CD4-positive, alpha-beta T cell treated with Interleukin-15 for 1 hour (primary cell): ENCODE measurements at regions not wholly inside any gene's neighbourhood (a gene's known extent, or its start where the extent isn't known, plus 50 kb on each side); places are given as distances from the start of the nearest gene placed in this dataset.
"Not testable (repeated sequence)": the region's sequence is repeated elsewhere in the genome, so short reads cannot be mapped to it uniquely, and the experiment has no call there.

Experiments used
- DNase-seq: peaks from one replicate; pipeline ENCODE4 v3.0.0-alpha.2; 2020

DNA sequence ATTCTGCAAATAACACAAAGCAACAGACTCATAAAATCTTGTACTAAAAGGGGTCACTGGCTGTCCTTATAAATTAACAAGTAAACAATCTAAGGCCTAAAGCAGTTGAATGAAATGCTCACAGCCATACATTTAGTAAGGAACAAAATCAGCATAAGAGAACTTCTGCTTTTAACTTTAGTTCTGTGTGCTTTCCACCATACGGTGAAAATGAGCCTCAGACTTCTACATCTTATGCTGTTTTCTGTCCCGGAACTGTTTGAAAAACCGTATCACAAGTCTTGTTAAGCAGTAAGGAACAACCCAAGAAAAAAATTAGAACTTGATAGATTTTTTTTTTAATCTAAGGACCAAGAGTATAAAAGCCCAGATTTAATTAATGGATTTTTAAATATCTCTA lies 549.1 kb upstream of the MIR17HG start:
- no peak for DNase-seq

DNA sequence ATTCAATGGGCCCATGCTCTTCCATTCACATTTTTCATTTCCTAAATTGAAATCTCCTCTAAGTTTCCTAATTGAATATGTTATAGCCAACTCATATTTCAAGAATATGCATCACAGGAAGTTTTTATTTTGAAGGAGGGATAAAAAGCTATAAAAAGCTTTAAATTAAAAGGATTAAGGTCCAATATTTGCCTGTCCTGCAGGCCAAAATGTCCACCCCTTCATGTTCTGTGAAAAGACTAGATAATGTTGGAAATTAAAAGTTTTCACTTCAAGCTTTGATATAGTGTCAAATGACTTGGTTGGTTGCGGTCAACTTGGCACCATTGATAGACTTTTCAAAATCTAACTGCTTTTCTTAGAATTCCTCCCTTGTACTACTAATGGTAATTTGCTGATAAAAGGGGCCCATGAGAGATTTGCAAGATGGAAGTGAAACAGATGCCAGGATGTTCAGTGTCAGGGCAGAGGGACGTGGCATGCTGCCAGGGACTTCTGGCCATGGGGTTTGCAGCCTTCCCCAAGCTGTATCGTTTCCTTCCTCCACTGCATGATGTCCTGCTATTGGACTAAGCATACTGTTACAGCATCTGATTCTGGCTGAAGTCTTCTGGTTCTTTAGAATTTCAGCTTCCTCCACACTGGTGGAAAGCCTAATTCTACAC lies 547.3 kb upstream of the MIR17HG start:
- peak; percentile 33 for DNase-seq

DNA sequence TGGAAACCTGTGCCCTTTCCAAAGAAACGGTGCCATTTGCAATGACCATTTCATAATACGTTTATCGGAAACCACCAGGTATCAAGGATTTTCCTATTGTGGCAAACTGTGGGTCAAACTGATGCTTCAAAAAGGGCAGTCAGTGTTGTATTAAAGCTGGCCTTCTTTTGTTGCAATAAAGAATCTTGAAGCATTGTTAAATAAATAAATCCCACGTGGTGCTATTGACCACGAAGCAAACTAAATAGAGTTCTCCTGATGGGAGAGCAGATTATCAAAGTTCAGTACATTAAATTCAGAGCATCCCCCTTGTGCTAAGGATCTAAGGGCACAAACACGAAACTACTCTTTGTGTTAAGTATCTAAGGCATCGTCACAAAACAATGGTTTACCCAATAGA lies 545.9 kb upstream of the MIR17HG start:
- no peak for DNase-seq

DNA sequence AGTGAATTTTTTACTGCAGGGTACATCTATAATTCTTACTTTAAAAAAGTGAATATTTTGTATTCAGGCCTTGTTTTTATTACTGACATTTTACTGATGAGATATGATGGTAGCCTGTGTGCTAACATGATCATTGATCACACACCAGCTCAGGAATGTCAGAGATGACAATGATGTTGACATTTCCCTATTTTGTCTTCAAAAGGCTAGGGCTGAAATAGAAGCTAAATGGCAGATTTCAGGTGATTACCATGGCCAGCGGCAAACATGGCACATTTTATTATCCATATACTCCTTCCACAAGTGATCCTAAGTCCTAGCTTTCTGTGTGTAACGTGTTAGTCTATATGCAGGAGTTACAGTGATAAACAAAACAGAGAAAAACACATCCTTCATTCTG lies 544.3 kb upstream of the MIR17HG start:
- DNase-seq = no peak

DNA sequence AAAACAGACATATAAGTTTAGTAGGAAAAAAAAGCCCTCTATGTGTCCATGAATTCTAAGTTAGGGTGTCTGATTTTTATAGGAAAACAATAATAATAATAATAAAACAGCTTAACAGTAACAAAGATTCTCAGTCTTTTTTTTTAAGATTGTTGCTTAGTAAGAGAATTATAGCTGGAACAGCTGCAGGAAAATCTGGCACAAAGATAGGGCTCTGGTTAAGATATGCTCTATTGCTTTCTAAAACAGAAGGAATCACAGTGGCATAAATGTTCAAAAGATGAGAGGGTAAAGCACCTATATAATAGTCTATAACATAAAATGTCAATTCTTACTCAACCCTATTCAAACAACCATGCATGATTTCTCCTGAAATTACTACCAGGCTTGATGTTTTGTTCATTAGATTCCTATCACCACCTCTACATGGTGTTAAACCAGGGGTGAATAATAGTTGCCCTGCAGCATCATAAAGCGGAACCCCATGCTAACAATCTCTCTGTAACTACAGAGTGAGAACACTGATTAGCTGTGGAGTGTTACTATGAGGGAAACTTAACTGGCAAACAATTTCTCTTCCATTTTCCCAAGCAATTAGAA lies 541.4 kb upstream of the MIR17HG start:
- no peak for DNase-seq

DNA sequence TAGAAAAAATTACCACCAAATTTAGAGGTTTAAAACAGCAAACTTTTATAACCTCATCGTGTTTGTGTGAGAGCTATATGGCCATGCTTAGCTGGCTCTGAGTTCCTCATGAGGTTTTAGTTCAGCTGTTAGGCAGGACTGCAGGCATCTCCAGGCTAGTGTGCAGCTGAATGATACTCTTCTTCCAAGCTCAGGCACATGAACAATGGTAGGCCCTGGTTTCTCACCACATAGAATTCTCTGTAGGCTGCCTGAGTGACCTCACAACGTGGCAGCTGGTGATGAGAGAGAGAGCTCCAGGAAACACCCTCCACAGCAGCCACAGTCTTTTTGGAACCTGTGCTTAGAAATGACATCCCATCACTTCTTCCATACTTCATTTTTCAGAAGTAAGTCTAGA lies 540.6 kb upstream of the MIR17HG start:
- DNase-seq = no peak

DNA sequence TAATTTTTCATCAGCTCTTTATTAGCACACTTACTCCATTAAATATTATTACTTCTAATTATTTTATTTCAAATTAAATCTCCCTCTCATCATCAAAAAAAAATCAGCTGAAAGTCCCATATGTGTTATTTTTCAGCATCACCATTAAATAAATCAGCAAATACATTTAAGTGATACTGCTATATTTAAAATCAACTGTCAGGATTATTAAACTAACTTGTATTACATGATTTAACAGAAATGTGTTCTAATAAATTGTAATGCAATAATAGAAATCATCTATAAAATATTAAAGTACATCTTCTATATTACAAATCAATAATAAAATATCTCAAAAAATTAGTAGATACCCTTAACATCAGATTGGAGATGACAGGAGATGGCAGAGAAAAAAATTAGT lies 538.6 kb upstream of the MIR17HG start:
- DNase-seq = no peak

DNA sequence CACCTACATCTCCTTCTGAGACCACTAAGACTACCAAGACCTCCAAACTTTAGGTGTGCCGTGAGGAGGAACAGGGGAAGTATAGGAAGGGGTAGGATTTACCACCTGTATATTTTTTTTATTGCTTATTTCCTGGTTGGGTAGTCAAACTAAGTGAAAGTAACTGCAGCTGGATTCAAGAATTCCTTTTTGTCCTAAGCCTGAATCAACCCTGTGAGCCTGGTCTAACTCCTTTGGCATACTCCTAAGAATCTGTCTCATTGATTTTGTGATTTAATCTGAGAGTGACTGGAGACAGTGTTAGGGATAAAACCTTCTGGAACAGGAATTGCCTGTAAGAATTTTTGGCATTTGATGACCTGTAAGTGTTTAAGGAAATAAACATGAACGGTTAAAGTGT lies 523.5 kb upstream of the MIR17HG start:
- DNase-seq = no peak

DNA sequence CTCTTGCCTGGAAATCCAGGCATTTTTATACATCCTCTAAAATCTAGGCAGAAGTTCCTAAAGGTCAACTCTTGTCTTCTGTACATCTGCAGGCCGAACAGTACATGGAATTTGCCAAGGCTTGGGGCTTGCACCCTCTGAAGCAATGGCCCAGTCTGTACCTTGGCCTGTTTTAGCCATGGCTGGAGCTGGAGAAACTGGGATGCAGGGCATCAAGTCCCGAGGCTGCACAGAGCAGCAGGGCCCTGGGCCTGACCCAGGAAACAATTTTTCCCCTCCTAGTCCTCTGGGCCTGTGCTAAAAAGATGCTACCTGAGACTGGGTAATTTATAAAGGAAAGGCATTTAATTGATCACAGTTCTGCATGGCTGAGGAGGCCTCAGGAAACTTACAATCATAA lies 520.8 kb upstream of the MIR17HG start:
- no peak for DNase-seq

DNA sequence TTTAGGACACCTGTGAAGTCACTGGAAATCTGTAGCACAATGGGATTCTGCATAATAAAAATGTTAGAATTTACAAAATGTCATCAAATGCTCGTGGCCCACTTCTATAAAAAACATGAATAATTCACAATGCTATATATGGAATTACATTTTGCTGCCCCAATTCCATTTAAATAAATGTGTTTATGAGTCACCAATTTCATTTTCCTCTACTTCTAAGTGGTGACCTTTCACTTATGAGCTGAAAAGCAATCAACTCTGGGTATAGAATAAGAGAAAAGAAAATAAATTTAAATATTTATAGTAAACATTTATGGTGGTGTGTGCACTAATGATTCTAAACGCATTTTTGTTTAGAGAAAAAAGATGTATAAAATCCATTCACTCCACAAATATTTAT lies 516.7 kb upstream of the MIR17HG start:
- no peak for DNase-seq

DNA sequence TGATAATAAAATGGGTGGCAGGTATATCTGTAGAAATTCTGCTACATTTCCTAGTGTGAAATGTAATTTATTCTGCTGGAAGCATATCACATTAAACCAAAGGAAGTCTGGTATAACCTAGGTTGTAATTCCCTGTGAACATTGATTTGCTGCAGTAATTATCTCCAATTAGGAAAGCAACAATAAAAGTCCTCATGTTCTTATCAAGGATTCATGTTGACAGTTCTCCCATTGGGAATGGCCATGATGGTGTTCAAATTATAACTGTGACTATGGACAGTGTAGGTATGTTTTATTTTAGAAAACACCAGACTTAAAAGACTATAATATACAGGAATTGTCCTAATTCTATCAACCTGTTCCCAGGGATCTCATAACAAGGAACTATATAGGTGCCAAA lies 513.5 kb upstream of the MIR17HG start:
- DNase-seq = no peak

DNA sequence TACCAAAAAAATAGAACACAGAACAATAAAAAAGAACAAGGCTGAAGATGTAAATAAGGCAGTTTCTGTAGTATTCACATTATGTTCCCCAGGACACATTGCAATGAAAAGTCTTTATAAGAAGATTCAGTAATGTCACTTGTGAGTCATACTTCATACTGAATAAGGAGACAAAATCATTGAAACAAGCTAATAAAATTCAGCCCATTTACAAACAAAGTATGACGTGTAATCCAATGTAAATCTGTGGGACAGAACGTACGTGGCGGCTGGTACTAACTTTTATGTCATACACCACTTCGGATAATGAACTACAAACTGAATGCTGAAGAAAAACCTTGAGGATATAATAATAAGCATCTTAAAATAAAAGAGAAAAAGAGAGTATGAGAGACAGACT lies 512.8 kb upstream of the MIR17HG start:
- DNase-seq = no peak

DNA sequence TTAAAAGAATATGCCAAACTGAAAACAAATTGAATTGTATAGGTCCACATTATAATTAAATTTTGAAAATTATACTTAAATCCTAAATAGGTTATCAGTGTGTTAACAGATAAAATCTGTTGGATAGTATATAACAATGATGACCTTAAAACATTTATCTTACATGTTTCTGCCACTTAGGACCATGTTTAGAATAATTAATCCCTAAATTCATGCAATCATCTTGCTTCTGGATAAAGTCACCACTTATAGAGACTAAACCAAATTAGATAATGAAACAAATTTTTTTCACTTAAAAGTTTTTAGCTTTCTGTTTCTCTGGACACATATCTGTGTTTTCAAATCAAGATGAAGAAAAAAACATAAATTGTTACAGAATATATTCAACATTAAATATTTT lies 511.7 kb upstream of the MIR17HG start:
- DNase-seq = no peak

DNA sequence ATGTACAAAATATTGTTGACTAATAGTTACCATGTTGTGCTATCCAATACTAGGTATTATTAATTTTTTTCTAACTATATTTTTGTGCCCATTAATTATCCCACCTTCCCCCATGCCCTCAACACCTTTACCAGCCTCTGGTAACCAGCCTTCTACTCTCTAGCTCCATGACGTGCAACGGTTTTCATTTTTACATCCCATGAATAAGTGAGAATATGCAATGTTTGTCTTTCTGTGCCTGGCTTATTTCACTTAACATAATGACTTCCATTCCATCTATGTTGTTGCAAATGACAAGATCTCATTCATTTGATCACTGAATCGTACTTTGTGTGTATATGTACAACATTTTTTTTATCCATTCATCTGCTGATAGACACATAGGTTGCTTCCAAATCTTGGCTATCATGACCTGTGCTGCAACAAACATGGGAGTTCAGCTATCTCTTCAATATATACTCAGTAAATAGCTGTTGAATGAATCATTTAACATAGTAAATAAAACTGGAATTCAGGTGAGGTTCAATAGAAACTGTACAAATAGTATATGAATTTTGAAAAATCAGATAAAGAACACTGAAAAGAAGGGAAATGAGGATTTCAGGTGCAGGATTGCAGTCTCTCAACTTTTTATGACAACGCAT lies 509.0 kb upstream of the MIR17HG start:
- DNase-seq = no peak

DNA sequence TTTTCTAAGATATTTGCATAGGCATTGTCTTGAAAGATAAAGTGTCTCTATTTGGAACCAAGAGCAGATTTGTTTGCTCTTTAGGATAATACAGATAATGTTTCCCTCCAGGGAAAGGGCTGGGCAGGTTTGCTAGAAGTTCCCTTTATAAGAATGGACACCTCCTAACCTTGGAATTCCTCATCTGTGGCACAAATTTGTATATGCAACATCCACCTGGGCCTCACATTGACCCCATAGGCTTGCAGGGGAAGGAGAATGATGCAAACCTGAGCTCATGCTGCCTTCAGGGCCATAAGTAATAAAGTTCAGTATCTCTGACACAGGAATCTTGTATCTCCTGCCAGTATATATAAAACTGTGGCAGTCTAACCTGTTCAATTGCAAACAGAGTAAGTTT lies 508.4 kb upstream of the MIR17HG start:
- no peak for DNase-seq

DNA sequence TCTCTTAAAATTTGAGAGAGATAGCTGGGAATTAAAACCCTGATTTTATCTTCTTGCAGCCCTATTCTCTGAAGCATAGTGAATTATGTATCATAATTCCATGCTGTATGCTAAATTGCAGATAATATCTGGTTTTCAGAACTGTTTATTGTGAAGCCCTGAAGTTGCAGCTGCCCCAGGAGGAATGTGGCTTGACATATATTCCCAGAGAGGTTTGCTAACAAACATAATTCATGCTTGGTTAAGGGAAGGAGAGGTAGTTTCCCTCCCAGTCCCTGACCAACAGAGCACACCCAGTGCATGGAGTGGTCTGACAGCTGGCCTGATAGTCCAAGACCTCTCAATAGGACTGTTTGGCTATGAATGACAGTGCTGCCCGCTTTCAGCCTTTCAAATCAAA lies 500.6 kb upstream of the MIR17HG start:
- no peak for DNase-seq

DNA sequence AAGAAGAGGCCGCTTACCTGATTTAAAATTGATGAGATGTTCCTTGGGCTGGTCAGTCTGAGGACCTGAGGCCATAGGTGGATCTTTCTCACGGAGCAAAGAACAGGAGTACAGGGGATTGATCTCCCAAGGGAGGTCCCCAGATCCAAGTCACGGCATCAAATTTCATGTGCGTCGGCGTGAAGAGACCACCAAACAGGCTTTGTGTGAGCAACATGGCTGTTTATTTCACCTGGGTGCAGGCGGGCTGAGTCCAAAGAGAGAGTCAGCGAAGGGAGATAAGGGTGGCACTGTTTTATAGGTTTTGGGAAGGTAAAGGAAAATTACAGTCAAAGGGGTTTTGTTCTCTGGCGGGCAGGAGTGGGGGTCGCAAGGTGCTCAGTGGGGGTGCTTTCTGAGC lies 493.8 kb upstream of the MIR17HG start:
- not testable (repeated sequence) for DNase-seq

DNA sequence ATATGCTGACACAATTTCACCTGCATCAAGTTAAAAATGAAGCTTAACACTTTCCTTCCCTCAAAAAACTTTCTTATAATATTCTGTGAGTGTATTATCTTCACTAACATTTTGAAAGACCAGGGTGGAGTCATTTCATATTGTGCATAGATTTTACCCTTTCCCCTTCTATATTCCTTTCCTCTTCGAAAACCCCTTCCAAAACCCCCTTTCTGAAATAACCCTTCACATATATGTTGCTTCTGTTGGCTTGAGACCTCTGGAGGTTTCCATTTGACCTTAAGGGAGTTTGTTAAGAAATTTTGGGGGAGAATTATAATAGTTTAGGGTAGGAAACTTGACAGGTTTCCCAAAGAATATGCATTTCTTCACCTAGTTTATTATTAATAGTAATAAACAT lies 489.6 kb upstream of the MIR17HG start:
- DNase-seq = no peak

DNA sequence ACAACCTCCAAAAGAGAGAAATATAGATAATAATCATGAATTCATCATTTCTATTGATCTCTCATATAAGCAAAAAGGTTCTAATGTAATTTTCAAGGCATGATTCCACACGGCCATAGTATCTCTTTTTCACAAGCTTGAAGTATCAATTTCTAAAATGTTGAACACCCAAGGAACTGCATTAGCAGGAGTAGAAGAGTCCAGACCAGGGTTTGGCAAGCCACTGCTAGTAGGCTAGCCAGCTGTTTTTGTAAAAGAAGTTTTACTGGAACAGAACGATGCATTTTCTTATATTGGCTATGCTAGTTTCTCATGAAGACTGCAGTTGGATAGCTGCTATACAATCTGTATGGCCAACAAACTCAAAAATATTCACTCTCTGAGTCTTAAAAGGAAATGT lies 481.5 kb upstream of the MIR17HG start:
- DNase-seq = no peak

DNA sequence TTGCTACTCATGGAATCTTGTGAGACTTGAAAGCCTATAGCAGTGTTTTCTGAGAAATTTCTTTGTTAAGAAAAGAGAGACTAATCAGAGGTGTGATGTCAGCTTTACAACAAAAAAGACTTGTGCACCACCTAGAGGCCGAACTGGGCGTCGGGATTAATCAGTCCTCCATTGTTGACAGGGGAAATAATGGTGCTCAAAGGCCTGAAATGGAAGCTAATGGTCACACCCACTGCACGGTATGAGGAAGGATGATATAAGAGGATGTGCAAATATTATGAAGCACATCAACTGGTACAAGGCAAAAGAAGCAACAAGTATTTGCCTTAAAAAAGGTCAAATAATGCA lies 480.2 kb upstream of the MIR17HG start:
- DNase-seq = peak; percentile 29

DNA sequence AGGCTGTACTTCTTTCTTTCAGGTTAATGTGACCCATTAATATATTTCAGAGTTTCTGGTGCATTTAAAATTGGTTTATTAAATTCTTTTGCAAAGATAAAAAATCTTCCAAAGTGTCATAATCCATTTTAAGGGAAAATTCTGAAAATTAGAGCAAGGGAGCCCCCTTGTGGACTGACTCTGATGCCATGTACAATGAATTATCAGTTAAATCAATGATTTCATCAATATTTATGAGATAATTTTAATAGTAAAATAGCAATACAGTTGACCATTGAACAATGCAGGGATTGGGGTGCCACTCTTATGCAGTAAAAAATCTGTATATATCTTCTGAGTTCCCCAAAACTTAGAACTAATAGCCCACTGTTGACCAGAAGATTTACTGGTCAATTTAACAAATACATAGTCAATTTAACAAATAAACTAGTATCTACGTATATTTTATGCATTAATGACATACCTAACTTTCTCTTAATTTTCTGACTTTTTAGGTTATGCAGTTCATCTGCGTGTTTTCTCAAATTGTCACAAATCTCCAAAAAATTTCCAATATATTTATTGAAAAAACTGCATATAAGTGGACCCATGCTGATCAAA lies 479.1 kb upstream of the MIR17HG start:
- DNase-seq = no peak

DNA sequence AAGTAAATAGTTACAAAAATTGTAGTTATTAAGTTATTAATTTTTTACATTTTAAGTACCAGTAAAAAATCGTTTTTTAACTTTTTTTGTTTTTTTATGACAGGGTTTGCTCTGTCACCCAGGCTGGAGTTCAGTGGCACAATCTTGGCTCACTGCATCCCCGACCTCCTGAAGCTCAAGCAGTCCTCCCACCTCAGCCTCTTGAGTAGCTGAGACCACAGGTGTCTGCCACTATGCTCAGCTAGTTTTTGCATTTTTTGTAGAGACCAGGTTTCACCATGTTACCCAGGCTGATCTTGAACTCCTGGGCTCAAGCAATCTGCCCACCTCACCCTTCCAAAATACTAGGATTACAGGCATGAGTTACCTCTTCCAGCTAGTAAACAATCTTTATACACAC lies 477.9 kb upstream of the MIR17HG start:
- no peak for DNase-seq

DNA sequence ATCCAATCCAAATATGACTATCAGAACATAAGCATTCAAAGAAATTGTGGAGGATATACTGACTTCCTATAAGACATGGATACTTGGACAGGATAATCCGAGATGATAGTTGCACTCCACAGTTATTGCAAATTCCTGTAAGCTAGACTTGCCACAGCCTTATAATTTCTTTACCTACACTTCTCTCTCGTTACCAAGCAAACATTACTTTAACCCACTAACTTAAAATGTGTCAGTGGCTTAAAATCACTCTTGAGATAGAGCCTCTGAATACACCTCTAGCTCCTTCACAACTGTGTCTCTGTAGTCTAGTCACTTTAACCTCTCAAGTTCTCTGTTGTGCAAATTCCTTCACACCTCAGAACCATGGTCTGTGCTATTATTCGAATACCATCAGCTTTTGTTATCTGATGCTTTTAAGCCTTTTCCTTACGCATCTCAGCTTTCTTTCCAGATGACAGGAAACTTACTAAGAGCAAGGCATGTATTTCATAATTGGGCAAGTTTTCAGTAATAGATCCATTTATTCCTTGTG lies 474.9 kb upstream of the MIR17HG start:
- no peak for DNase-seq

DNA sequence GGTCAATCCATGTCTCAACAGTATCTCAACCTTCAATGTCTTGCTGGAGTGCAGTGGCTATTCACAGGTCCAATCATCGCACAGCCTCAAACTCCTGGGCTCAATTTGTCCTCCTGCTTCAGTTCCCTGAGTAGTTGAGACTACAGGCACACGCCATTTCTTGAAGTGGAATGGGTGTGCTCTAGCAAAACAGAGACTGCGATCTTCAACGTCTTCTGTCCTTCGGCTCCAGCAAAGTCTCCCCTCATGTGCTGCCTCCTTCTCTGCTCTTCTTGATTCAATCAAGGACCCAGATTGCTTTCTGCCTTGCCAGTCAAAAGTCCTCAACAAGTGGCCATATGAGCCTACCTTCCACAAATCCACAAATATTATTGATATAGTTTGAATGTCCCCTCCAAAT lies 466.7 kb upstream of the MIR17HG start:
- DNase-seq = no peak
